Vagina (tissue), 2 donors: ENCODE measurements at regions not wholly inside any gene's neighbourhood (a gene's known extent, or its start where the extent isn't known, plus 50 kb on each side); places are given as distances from the start of the nearest gene placed in this dataset.

Source experiments
- CTCF ChIP-seq, 3 experiments: fragments of 450-650 bp in 2 of 3; fragments of 200-600 bp in 1 of 3; sonication (generic) in 1 of 3; IDR thresholded peaks; one replicate each; pipeline ENCODE4 v1.5.1; 2017 to 2019; ENCODE audit warnings: antibody characterized with exemption in 3 of 3, mild to moderate bottlenecking in 2 of 3, moderate library complexity in 2 of 3
- POLR2AphosphoS5 ChIP-seq, 2 donors: sonication (generic); formaldehyde crosslinking; IDR thresholded peaks; one replicate each; pipeline ENCODE4 v1.9.0; 2017; ENCODE audit warnings: antibody characterized with exemption in 2 of 2, mild to moderate bottlenecking in 2 of 2, low read depth in 1 of 2; ENCODE audit not compliant: insufficient read depth in 1 of 2

DNA sequence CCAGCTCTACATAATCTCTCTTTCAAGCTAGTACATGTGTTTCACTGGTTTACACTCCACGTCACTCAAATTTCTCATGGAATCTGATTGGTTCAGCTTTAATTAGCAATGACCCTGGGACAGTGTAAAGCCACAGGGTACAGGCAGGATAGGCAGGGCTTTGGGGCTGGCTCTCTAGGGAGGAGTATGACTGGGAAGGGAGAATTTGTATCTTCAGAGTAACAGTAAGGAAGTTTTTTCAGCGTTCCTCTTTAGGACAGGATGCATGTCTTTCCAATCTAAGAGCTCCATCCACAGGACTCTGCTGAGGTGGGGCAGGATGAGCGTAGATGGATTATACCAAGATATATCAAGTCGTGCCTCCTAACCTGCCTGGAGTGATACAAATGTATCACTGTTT lies 112.0 kb upstream of the CLEC14A start:
- no peak for TF ChIP-seq CTCF (IDR thresholded peaks at IDR 0.05)
- TF ChIP-seq POLR2AphosphoS5 (IDR thresholded peaks at IDR 0.05; ENCODE audit: insufficient read depth in 1 of 2, low read depth in 1 of 2), result no peak
